Panc1 (cell line): ENCODE measurements at regions not wholly inside any gene's neighbourhood (a gene's known extent, or its start where the extent isn't known, plus 50 kb on each side); places are given as distances from the start of the nearest gene placed in this dataset.

ENCODE experiments used
- CTCF ChIP-seq: fragments of 450-650 bp; IDR thresholded peaks from 2 replicates; pipeline ENCODE4 v1.5.1; 2017; ENCODE audit warnings: mild to moderate bottlenecking
- POLR2AphosphoS5 ChIP-seq: IDR thresholded peaks from 2 replicates; pipeline ENCODE4 v1.6.1; 2012; ENCODE audit warnings: mild to moderate bottlenecking, low read depth, low read length, moderate library complexity
- SIN3A ChIP-seq: IDR thresholded peaks from 2 replicates; pipeline ENCODE4 v1.6.1; 2012; ENCODE audit warnings: low read depth, mild to moderate bottlenecking, low read length, moderate library complexity, borderline replicate concordance; ENCODE audit not compliant: insufficient read depth
- TCF7L2 ChIP-seq: IDR thresholded peaks from 2 replicates; pipeline ENCODE4 v1.6.1; 2011; ENCODE audit warnings: mild to moderate bottlenecking, low read depth, low read length, inconsistent platforms

- TF ChIP-seq CTCF (no peak), TCF7L2 (no peak), SIN3A (no peak), POLR2AphosphoS5 (no peak)
These were observed 260.3 kb downstream of the ALDH8A1 start for GRCh38 chr6:134689641-134690040.
